ENCODE measurements at regions not wholly inside any gene's neighbourhood (a gene's known extent, or its start where the extent isn't known, plus 50 kb on each side); places are given as distances from the start of the nearest gene placed in this dataset.

GRCh38 chr12:115482943-115483342 is 794.5 kb downstream of the MED13L start:
- TF ChIP-seq CTCF (IDR thresholded peaks at IDR 0.05) (no peak), POLR2AphosphoS5 (IDR thresholded peaks at IDR 0.05) (no peak), POLR2A (IDR thresholded peaks at IDR 0.05) (no peak)
